ENCODE measurements at regions not wholly inside any gene's neighbourhood (a gene's known extent, or its start where the extent isn't known, plus 50 kb on each side); places are given as distances from the start of the nearest gene placed in this dataset.

- no peak for TF ChIP-seq CTCF (IDR thresholded peaks at IDR 0.05)
- DNase-seq (ENCODE audit: low spot score) = no peak
- ATAC-seq (ENCODE audit: low FRiP score) = no peak
These were observed 327.8 kb upstream of the ADGRB3 start for GRCh38 chr6:68307301-68307700.

- ATAC-seq (ENCODE audit: low FRiP score) (no peak), DNase-seq (ENCODE audit: low spot score) (no peak)
- TF ChIP-seq CTCF (IDR thresholded peaks at IDR 0.05) = no peak
These were observed 339.0 kb upstream of the ADGRB3 start for GRCh38 chr6:68296126-68296525.

- ATAC-seq (ENCODE audit: low FRiP score) (no peak), DNase-seq (ENCODE audit: low spot score) (no peak)
- TF ChIP-seq CTCF (IDR thresholded peaks at IDR 0.05) = no peak
These were observed 352.4 kb upstream of the ADGRB3 start for GRCh38 chr6:68282646-68283045.

GRCh38 chr6:68279793-68280557 is 355.1 kb upstream of the ADGRB3 start:
- ATAC-seq (ENCODE audit: low FRiP score) (no peak), DNase-seq (ENCODE audit: low spot score) (no peak)
- TF ChIP-seq CTCF (IDR thresholded peaks at IDR 0.05) = no peak

GRCh38 chr6:68273297-68273696 is 361.8 kb upstream of the ADGRB3 start:
- no peak for TF ChIP-seq CTCF (IDR thresholded peaks at IDR 0.05)
- ATAC-seq (ENCODE audit: low FRiP score) (no peak), DNase-seq (ENCODE audit: low spot score) (no peak)

- ATAC-seq (ENCODE audit: low FRiP score) = no peak
- DNase-seq (ENCODE audit: low spot score) = no peak
- no peak for TF ChIP-seq CTCF (IDR thresholded peaks at IDR 0.05)
These were observed 378.7 kb upstream of the ADGRB3 start for GRCh38 chr6:68256391-68256790.

GRCh38 chr6:68252632-68253031 is 382.4 kb upstream of the ADGRB3 start:
- no peak for DNase-seq (ENCODE audit: low spot score)
- TF ChIP-seq CTCF (IDR thresholded peaks at IDR 0.05) = no peak
- no peak for ATAC-seq (ENCODE audit: low FRiP score)
